ENCODE measurements at regions not wholly inside any gene's neighbourhood (a gene's known extent, or its start where the extent isn't known, plus 50 kb on each side); places are given as distances from the start of the nearest gene placed in this dataset.

DNA sequence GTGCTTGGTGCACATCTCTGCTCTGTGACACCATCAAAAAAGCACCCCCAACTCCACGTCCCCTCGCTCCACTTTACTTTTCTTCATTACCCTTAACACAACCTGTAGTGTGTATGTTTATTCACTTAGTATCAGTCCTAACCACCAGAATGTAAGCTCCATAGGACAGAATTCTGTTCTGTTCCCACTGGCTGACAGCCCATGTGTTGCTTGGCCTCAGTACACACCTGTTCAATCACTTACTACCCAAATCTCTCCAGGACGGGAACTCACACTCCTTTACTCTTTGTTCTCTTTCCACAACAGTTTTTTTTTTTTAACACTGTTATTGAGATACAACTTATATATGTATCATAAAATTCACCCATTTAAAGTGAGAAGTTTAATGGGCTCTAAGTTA is 119.6 kb downstream of the MAF start:
- H3K27ac ChIP-seq (ENCODE audit: control insufficient read depth, insufficient read depth, low read length), result no peak overlapping the region
- H3K9me3 ChIP-seq (ENCODE audit: control insufficient read depth, low read depth, low read length), result no peaks in the 10 kb centered on the region
- no peak for FAIRE-seq
- peaks cover 3% of the 10 kb centered on the region for H3K27me3 ChIP-seq (ENCODE audit: control insufficient read depth, extremely low read depth, insufficient read depth, low read length)
- no peak overlapping the region for H3K9ac ChIP-seq (ENCODE audit: control insufficient read depth, extremely low read depth, insufficient read depth, low read length)
- dilution Hi-C loops (cut with MboI; ENCODE audit: extremely low pct_ligation_motif_present, low sequenced_read_pairs), result no loop called here
- H4K20me1 ChIP-seq (ENCODE audit: control insufficient read depth, extremely low read depth, insufficient read depth, low read length), result no peaks in the 10 kb centered on the region
- no peak overlapping the region for H2AFZ ChIP-seq (ENCODE audit: control insufficient read depth, low read length)
- H3K4me3 ChIP-seq (ENCODE audit: control insufficient read depth in 2 of 3, extremely low read depth in 1 of 3, insufficient read depth in 2 of 3, low read depth in 1 of 3, low read length in 3 of 3), result no peak overlapping the region
- H3K4me1 ChIP-seq (ENCODE audit: control insufficient read depth, extremely low read depth, insufficient read depth, low read length), result no peaks in the 10 kb centered on the region
- TF ChIP-seq EZH2 (IDR thresholded peaks at IDR 0.05; ENCODE audit: low read length), result no peak
- TF ChIP-seq, protein P1, sequence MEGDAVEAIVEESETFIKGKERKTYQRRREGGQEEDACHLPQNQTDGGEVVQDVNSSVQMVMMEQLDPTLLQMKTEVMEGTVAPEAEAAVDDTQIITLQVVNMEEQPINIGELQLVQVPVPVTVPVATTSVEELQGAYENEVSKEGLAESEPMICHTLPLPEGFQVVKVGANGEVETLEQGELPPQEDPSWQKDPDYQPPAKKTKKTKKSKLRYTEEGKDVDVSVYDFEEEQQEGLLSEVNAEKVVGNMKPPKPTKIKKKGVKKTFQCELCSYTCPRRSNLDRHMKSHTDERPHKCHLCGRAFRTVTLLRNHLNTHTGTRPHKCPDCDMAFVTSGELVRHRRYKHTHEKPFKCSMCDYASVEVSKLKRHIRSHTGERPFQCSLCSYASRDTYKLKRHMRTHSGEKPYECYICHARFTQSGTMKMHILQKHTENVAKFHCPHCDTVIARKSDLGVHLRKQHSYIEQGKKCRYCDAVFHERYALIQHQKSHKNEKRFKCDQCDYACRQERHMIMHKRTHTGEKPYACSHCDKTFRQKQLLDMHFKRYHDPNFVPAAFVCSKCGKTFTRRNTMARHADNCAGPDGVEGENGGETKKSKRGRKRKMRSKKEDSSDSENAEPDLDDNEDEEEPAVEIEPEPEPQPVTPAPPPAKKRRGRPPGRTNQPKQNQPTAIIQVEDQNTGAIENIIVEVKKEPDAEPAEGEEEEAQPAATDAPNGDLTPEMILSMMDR (optimal IDR thresholded peaks at IDR 0.05 in 1 of 3, IDR thresholded peaks at IDR 0.05 in 1 of 3, conservative IDR thresholded peaks at IDR 0.05 in 1 of 3; ENCODE audit: extremely low read depth in 1 of 3, insufficient read depth in 2 of 3, low read length in 3 of 3), result no peak
- DNase-seq (ENCODE audit: low read depth, low spot score), result no peak
- no peaks in the 10 kb centered on the region for H3K9me1 ChIP-seq (ENCODE audit: control insufficient read depth, extremely low read depth, insufficient read depth, low read length)
- H3K79me2 ChIP-seq (ENCODE audit: control insufficient read depth, insufficient read depth, low read length), result no peaks in the 10 kb centered on the region
- no peaks in the 10 kb centered on the region for H3K36me3 ChIP-seq (ENCODE audit: control insufficient read depth in 2 of 2, extremely low read depth in 1 of 2, insufficient read depth in 2 of 2, low read length in 2 of 2)
- no peak overlapping the region for H3K4me2 ChIP-seq (ENCODE audit: control insufficient read depth, extremely low read depth, insufficient read depth, low read depth, low read length)

DNA sequence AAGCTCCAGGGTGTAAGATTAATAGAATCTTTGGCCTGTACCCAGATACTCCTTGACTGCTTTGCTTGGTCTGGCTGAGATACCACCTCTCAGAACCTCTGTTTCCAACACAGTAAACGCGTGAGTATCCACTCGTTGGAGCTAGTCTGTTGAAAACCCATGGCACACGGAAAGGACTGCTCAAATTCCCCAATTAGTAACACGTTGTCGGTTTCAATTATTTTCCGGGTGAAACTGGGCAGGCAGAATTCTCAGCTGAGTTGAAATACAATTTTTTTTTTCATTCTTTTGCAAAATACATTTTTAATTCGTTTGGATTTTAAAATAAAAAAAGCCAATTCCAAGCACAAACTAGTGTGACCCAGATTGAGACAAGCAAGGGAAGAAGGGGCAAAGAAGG is 120.5 kb downstream of the MAF start:
- FAIRE-seq (no peak), DNase-seq (ENCODE audit: low read depth, low spot score) (no peak)
- H3K4me1 ChIP-seq (ENCODE audit: control insufficient read depth, extremely low read depth, insufficient read depth, low read length), result no peaks in the 10 kb centered on the region
- H3K27me3 ChIP-seq (ENCODE audit: control insufficient read depth, extremely low read depth, insufficient read depth, low read length), result no peaks in the 10 kb centered on the region
- H3K36me3 ChIP-seq (ENCODE audit: control insufficient read depth in 2 of 2, extremely low read depth in 1 of 2, insufficient read depth in 2 of 2, low read length in 2 of 2), result no peaks in the 10 kb centered on the region
- dilution Hi-C loops (cut with MboI; ENCODE audit: extremely low pct_ligation_motif_present, low sequenced_read_pairs), result no loop called here
- TF ChIP-seq EZH2 (IDR thresholded peaks at IDR 0.05; ENCODE audit: low read length), result no peak
- TF ChIP-seq, protein P1 (optimal IDR thresholded peaks at IDR 0.05 in 1 of 3, IDR thresholded peaks at IDR 0.05 in 1 of 3, conservative IDR thresholded peaks at IDR 0.05 in 1 of 3; ENCODE audit: extremely low read depth in 1 of 3, insufficient read depth in 2 of 3, low read length in 3 of 3), result no peak
- no peak overlapping the region for H3K9ac ChIP-seq (ENCODE audit: control insufficient read depth, extremely low read depth, insufficient read depth, low read length)
- no peaks in the 10 kb centered on the region for H4K20me1 ChIP-seq (ENCODE audit: control insufficient read depth, extremely low read depth, insufficient read depth, low read length)
- H3K79me2 ChIP-seq (ENCODE audit: control insufficient read depth, insufficient read depth, low read length), result no peaks in the 10 kb centered on the region
- H3K4me2 ChIP-seq (ENCODE audit: control insufficient read depth, extremely low read depth, insufficient read depth, low read depth, low read length), result no peak overlapping the region
- H3K4me3 ChIP-seq (ENCODE audit: control insufficient read depth in 2 of 3, extremely low read depth in 1 of 3, insufficient read depth in 2 of 3, low read depth in 1 of 3, low read length in 3 of 3), result no peak overlapping the region
- no peak overlapping the region for H3K27ac ChIP-seq (ENCODE audit: control insufficient read depth, insufficient read depth, low read length)
- H2AFZ ChIP-seq (ENCODE audit: control insufficient read depth, low read length), result no peak overlapping the region
- no peaks in the 10 kb centered on the region for H3K9me1 ChIP-seq (ENCODE audit: control insufficient read depth, extremely low read depth, insufficient read depth, low read length)
- H3K9me3 ChIP-seq (ENCODE audit: control insufficient read depth, low read depth, low read length), result no peaks in the 10 kb centered on the region

All from keratinocyte (primary cell).